WTC11 (cell line): ENCODE measurements at regions not wholly inside any gene's neighbourhood (a gene's known extent, or its start where the extent isn't known, plus 50 kb on each side); places are given as distances from the start of the nearest gene placed in this dataset.

ENCODE experiments used
- ATAC-seq: fragments of 200-7000 bp; cut with Tn5 transposase; 2 replicates; pipeline ENCODE4 v1.10.0; 2021; ENCODE audit warnings: mild to moderate bottlenecking, moderate library complexity
- CTCF ChIA-PET: fragments of 300-600 bp; sonication (Branson Sonifier 250); formaldehyde crosslinking; loops from one replicate; lab custom pipeline; 2021; ENCODE audit warnings: antibody characterized with exemption; lab: Charles Lee
- POLR2A ChIA-PET: fragments of 350-600 bp; sonication (Branson Sonifier 250); formaldehyde crosslinking; loops from one replicate; lab custom pipeline; 2021; ENCODE audit warnings: antibody characterized with exemption; lab: Charles Lee
- DNase-seq: peaks from one replicate; pipeline ENCODE4 v3.0.0; 2021; ENCODE audit warnings: low spot score
- H3K27ac Mint-ChIP-seq: 2 replicates; pipeline ENCODE4 v1.8.0; 2021; ENCODE audit warnings: mixed read lengths
- H3K27me3 Mint-ChIP-seq: 2 replicates; pipeline ENCODE4 v1.8.0; 2021; ENCODE audit warnings: low read depth, mild to moderate bottlenecking, moderate library complexity, mixed read lengths
- H3K36me3 Mint-ChIP-seq: 2 replicates; pipeline ENCODE4 v1.8.0; 2021; ENCODE audit warnings: mixed read lengths
- H3K4me1 Mint-ChIP-seq: 2 replicates; pipeline ENCODE4 v1.8.0; 2022; ENCODE audit warnings: mixed read lengths
- H3K4me3 Mint-ChIP-seq: 2 replicates; pipeline ENCODE4 v1.8.0; 2021; ENCODE audit warnings: mild to moderate bottlenecking, moderate library complexity, mixed read lengths
- H3K9me3 Mint-ChIP-seq: 2 replicates; pipeline ENCODE4 v1.8.0; 2021; ENCODE audit warnings: mixed read lengths
- ATF1 ChIP-seq: sonication (generic); formaldehyde crosslinking; IDR thresholded peaks from 2 replicates; pipeline ENCODE4 v1.8.1; 2023; ENCODE audit warnings: mild to moderate bottlenecking, moderate library complexity, missing genetic modification reagents
- CBFB ChIP-seq: sonication (generic); formaldehyde crosslinking; IDR thresholded peaks from 2 replicates; pipeline ENCODE4 v1.8.1; 2022; ENCODE audit warnings: mild to moderate bottlenecking, low read depth, missing genetic modification reagents
- ETV6 ChIP-seq: sonication (generic); formaldehyde crosslinking; IDR thresholded peaks from 2 replicates; pipeline ENCODE4 v1.8.1; 2022; ENCODE audit warnings: mild to moderate bottlenecking, missing genetic modification reagents
- FOXJ3 ChIP-seq: sonication (generic); formaldehyde crosslinking; IDR thresholded peaks from 2 replicates; pipeline ENCODE4 v1.9.0; 2021; ENCODE audit warnings: missing genetic modification reagents, mild to moderate bottlenecking, borderline replicate concordance
- HMGA2 ChIP-seq: fragments of 250-450 bp; sonication (Bioruptor Pico); IDR thresholded peaks from 2 replicates; pipeline ENCODE4 v1.4.0; 2021; ENCODE audit warnings: mild to moderate bottlenecking, moderate library complexity
- NFATC4 ChIP-seq: fragments of 250-450 bp; sonication (Bioruptor Pico); IDR thresholded peaks from 2 replicates; pipeline ENCODE4 v1.9.0; 2021; ENCODE audit warnings: mild to moderate bottlenecking
- NR1H2 ChIP-seq: sonication (generic); formaldehyde crosslinking; IDR thresholded peaks from 2 replicates; pipeline ENCODE4 v1.9.0; 2021; ENCODE audit warnings: mild to moderate bottlenecking, moderate library complexity, missing genetic modification reagents
- ZNF423 ChIP-seq: fragments of 250-450 bp; sonication (Bioruptor Pico); IDR thresholded peaks from 2 replicates; pipeline ENCODE4 v2.1.2; 2022; ENCODE audit warnings: mild to moderate bottlenecking, moderate library complexity
- TF ChIP-seq, protein P1 (sequence below): sonication (generic); formaldehyde crosslinking; IDR thresholded peaks from 2 replicates; pipeline ENCODE4 v1.8.1; 2023; ENCODE audit warnings: mild to moderate bottlenecking, missing genetic modification reagents, borderline replicate concordance
- TF ChIP-seq, protein P2 (sequence below): sonication (generic); formaldehyde crosslinking; IDR thresholded peaks from 2 replicates; pipeline ENCODE4 v1.8.0; 2023; ENCODE audit warnings: missing genetic modification reagents, mild to moderate bottlenecking, borderline replicate concordance
- TF ChIP-seq, protein P3 (sequence below): sonication (generic); formaldehyde crosslinking; conservative IDR thresholded peaks from 2 replicates; pipeline ENCODE4 v1.8.1; 2022; ENCODE audit warnings: mild to moderate bottlenecking, missing genetic modification reagents
- TF ChIP-seq, protein P4 (sequence below): fragments of 250-450 bp; sonication (Bioruptor Pico); IDR thresholded peaks from 2 replicates; pipeline ENCODE4 v1.9.0; 2021; ENCODE audit warnings: mild to moderate bottlenecking, borderline replicate concordance
- TF ChIP-seq, protein P5 (sequence below): sonication (generic); formaldehyde crosslinking; IDR thresholded peaks from 2 replicates; pipeline ENCODE4 v1.8.0; 2023; ENCODE audit warnings: mild to moderate bottlenecking, missing genetic modification reagents
- TF ChIP-seq, protein P6 (sequence below): sonication (generic); formaldehyde crosslinking; conservative IDR thresholded peaks from 2 replicates; pipeline ENCODE4 v1.8.1; 2023; ENCODE audit warnings: mild to moderate bottlenecking, low read depth, missing genetic modification reagents, moderate library complexity
- TF ChIP-seq, protein P7 (sequence below): fragments of 250-450 bp; sonication (Bioruptor Pico); conservative IDR thresholded peaks from 2 replicates; pipeline ENCODE4 v1.9.0; 2021; ENCODE audit warnings: mild to moderate bottlenecking

DNA sequence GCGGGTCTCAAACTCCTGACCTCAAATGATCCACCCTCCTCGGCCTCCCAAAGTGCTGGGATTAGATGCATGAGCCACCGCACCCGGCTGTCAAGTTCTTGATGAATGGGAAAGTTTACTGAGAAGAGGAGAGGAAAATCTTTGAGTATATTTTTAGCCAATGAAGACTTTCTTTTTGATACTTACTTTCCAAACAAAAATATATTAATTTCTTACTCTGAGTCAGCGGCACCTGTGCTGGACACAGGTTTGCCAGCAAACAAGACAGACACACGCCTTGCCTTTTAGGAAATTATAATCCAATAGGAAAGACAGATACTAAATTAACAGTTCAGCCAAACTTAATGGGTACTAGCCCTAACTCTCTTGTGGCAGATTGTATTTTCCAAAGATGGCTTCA is 166.6 kb downstream of the SHQ1 start (continued):
- TF ChIP-seq, protein P1, sequence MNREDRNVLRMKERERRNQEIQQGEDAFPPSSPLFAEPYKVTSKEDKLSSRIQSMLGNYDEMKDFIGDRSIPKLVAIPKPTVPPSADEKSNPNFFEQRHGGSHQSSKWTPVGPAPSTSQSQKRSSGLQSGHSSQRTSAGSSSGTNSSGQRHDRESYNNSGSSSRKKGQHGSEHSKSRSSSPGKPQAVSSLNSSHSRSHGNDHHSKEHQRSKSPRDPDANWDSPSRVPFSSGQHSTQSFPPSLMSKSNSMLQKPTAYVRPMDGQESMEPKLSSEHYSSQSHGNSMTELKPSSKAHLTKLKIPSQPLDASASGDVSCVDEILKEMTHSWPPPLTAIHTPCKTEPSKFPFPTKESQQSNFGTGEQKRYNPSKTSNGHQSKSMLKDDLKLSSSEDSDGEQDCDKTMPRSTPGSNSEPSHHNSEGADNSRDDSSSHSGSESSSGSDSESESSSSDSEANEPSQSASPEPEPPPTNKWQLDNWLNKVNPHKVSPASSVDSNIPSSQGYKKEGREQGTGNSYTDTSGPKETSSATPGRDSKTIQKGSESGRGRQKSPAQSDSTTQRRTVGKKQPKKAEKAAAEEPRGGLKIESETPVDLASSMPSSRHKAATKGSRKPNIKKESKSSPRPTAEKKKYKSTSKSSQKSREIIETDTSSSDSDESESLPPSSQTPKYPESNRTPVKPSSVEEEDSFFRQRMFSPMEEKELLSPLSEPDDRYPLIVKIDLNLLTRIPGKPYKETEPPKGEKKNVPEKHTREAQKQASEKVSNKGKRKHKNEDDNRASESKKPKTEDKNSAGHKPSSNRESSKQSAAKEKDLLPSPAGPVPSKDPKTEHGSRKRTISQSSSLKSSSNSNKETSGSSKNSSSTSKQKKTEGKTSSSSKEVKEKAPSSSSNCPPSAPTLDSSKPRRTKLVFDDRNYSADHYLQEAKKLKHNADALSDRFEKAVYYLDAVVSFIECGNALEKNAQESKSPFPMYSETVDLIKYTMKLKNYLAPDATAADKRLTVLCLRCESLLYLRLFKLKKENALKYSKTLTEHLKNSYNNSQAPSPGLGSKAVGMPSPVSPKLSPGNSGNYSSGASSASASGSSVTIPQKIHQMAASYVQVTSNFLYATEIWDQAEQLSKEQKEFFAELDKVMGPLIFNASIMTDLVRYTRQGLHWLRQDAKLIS (CRISPR knock-in tag): no peak

DNA sequence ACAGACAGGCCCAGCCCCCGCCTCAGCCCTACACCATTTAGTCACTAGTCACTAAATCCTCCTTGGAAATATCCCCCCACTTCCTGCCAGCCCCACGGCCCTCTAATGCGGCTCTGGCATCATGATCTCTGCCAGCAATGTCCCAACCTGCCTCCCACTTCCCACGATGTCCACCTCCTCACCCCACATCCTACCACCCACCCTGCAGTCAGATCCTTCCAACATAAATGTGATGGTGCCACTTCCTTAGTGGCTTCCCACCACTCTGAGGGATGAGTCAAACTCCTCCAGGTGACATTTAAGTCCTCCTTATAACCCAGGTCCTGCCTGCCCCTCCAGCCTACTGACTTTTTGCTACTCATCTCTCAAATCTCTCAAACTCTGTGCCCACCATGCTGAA is 167.5 kb downstream of the SHQ1 start:
- H3K36me3 Mint-ChIP-seq: no peaks in the 10 kb centered on the region
- no peaks in the 10 kb centered on the region; the same call in 1 of the 2 replicates for H3K9me3 Mint-ChIP-seq
- H3K4me1 Mint-ChIP-seq: peaks cover 12% of the 10 kb centered on the region; the same call in 1 of the 2 replicates
- ChIA-PET POLR2A (no interaction called here), CTCF (no interaction called here)
- no peak for DNase-seq
- H3K27me3 Mint-ChIP-seq: no peaks in the 10 kb centered on the region; the same call in 1 of the 2 replicates
- H3K4me3 Mint-ChIP-seq: no peak overlapping the region
- no peak overlapping the region for H3K27ac Mint-ChIP-seq
- ATAC-seq: no peak
- TF ChIP-seq, protein P2, sequence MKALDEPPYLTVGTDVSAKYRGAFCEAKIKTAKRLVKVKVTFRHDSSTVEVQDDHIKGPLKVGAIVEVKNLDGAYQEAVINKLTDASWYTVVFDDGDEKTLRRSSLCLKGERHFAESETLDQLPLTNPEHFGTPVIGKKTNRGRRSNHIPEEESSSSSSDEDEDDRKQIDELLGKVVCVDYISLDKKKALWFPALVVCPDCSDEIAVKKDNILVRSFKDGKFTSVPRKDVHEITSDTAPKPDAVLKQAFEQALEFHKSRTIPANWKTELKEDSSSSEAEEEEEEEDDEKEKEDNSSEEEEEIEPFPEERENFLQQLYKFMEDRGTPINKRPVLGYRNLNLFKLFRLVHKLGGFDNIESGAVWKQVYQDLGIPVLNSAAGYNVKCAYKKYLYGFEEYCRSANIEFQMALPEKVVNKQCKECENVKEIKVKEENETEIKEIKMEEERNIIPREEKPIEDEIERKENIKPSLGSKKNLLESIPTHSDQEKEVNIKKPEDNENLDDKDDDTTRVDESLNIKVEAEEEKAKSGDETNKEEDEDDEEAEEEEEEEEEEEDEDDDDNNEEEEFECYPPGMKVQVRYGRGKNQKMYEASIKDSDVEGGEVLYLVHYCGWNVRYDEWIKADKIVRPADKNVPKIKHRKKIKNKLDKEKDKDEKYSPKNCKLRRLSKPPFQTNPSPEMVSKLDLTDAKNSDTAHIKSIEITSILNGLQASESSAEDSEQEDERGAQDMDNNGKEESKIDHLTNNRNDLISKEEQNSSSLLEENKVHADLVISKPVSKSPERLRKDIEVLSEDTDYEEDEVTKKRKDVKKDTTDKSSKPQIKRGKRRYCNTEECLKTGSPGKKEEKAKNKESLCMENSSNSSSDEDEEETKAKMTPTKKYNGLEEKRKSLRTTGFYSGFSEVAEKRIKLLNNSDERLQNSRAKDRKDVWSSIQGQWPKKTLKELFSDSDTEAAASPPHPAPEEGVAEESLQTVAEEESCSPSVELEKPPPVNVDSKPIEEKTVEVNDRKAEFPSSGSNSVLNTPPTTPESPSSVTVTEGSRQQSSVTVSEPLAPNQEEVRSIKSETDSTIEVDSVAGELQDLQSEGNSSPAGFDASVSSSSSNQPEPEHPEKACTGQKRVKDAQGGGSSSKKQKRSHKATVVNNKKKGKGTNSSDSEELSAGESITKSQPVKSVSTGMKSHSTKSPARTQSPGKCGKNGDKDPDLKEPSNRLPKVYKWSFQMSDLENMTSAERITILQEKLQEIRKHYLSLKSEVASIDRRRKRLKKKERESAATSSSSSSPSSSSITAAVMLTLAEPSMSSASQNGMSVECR (CRISPR knock-in tag): no peak
- TF ChIP-seq NR1H2 (CRISPR knock-in tag): no peak
- no peak for TF ChIP-seq HMGA2
- TF ChIP-seq, protein P3, sequence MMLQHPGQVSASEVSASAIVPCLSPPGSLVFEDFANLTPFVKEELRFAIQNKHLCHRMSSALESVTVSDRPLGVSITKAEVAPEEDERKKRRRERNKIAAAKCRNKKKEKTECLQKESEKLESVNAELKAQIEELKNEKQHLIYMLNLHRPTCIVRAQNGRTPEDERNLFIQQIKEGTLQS: no peak
- TF ChIP-seq ETV6: no peak
- no peak for TF ChIP-seq ZNF423
- no peak for TF ChIP-seq ATF1 (CRISPR knock-in tag)
- TF ChIP-seq, protein P4, sequence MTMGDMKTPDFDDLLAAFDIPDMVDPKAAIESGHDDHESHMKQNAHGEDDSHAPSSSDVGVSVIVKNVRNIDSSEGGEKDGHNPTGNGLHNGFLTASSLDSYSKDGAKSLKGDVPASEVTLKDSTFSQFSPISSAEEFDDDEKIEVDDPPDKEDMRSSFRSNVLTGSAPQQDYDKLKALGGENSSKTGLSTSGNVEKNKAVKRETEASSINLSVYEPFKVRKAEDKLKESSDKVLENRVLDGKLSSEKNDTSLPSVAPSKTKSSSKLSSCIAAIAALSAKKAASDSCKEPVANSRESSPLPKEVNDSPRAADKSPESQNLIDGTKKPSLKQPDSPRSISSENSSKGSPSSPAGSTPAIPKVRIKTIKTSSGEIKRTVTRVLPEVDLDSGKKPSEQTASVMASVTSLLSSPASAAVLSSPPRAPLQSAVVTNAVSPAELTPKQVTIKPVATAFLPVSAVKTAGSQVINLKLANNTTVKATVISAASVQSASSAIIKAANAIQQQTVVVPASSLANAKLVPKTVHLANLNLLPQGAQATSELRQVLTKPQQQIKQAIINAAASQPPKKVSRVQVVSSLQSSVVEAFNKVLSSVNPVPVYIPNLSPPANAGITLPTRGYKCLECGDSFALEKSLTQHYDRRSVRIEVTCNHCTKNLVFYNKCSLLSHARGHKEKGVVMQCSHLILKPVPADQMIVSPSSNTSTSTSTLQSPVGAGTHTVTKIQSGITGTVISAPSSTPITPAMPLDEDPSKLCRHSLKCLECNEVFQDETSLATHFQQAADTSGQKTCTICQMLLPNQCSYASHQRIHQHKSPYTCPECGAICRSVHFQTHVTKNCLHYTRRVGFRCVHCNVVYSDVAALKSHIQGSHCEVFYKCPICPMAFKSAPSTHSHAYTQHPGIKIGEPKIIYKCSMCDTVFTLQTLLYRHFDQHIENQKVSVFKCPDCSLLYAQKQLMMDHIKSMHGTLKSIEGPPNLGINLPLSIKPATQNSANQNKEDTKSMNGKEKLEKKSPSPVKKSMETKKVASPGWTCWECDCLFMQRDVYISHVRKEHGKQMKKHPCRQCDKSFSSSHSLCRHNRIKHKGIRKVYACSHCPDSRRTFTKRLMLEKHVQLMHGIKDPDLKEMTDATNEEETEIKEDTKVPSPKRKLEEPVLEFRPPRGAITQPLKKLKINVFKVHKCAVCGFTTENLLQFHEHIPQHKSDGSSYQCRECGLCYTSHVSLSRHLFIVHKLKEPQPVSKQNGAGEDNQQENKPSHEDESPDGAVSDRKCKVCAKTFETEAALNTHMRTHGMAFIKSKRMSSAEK (CRISPR knock-in tag): no peak
- TF ChIP-seq CBFB: no peak
- no peak for TF ChIP-seq FOXJ3 (CRISPR knock-in tag)
- TF ChIP-seq, protein P5, sequence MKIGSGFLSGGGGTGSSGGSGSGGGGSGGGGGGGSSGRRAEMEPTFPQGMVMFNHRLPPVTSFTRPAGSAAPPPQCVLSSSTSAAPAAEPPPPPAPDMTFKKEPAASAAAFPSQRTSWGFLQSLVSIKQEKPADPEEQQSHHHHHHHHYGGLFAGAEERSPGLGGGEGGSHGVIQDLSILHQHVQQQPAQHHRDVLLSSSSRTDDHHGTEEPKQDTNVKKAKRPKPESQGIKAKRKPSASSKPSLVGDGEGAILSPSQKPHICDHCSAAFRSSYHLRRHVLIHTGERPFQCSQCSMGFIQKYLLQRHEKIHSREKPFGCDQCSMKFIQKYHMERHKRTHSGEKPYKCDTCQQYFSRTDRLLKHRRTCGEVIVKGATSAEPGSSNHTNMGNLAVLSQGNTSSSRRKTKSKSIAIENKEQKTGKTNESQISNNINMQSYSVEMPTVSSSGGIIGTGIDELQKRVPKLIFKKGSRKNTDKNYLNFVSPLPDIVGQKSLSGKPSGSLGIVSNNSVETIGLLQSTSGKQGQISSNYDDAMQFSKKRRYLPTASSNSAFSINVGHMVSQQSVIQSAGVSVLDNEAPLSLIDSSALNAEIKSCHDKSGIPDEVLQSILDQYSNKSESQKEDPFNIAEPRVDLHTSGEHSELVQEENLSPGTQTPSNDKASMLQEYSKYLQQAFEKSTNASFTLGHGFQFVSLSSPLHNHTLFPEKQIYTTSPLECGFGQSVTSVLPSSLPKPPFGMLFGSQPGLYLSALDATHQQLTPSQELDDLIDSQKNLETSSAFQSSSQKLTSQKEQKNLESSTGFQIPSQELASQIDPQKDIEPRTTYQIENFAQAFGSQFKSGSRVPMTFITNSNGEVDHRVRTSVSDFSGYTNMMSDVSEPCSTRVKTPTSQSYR (CRISPR knock-in tag): no peak
- TF ChIP-seq, protein P6, sequence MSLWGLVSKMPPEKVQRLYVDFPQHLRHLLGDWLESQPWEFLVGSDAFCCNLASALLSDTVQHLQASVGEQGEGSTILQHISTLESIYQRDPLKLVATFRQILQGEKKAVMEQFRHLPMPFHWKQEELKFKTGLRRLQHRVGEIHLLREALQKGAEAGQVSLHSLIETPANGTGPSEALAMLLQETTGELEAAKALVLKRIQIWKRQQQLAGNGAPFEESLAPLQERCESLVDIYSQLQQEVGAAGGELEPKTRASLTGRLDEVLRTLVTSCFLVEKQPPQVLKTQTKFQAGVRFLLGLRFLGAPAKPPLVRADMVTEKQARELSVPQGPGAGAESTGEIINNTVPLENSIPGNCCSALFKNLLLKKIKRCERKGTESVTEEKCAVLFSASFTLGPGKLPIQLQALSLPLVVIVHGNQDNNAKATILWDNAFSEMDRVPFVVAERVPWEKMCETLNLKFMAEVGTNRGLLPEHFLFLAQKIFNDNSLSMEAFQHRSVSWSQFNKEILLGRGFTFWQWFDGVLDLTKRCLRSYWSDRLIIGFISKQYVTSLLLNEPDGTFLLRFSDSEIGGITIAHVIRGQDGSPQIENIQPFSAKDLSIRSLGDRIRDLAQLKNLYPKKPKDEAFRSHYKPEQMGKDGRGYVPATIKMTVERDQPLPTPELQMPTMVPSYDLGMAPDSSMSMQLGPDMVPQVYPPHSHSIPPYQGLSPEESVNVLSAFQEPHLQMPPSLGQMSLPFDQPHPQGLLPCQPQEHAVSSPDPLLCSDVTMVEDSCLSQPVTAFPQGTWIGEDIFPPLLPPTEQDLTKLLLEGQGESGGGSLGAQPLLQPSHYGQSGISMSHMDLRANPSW (CRISPR knock-in tag): no peak
- no peak for TF ChIP-seq NFATC4 (CRISPR knock-in tag)
- TF ChIP-seq, protein P7, sequence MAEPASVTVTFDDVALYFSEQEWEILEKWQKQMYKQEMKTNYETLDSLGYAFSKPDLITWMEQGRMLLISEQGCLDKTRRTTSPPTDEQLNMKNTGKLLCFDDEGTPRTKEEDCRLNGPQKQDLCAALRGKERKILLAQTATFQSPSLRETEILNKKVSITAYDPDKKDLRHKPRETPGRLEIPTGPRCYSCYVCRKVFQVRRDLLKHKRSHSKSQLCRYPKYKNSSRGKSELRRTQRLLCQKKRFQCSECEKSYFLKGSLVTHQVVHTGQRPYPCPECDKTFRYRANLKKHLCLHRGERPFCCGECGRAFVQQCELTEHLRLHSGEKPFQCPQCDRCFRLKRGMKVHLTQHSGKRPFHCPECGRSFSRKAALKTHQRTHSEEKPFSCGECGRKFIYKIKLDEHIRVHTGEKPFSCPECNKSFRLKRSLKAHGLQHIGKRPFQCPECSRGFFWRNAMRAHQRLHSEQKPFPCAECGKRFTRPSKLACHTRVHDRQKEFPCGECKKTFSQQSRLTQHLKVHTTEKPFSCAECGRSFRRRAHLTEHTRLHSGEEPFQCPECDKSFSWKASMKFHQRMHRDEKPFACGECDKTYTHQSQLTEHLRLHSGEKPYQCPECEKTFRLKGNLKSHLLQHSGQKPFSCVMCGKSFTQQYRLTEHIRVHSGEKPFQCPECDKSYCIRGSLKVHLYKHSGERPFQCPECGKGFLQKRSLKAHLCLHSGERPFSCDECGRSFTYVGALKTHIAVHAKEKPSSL (CRISPR knock-in tag): no peak
